COR-L47 (cell line): ENCODE measurements at regions not wholly inside any gene's neighbourhood (a gene's known extent, or its start where the extent isn't known, plus 50 kb on each side); places are given as distances from the start of the nearest gene placed in this dataset.
"Not testable (repeated sequence)": the region's sequence is repeated elsewhere in the genome, so short reads cannot be mapped to it uniquely, and the experiment has no call there.

Source experiments
- DNase-seq: peaks from one replicate; lab custom pipeline; 2025; lab: John Stamatoyannopoulos, UW

- not testable (repeated sequence) for DNase-seq
Measured at GRCh38 chr9:22508354-22508753, 61.7 kb downstream of the DMRTA1 start.

GRCh38 chr9:22508790-22509189 is 62.2 kb downstream of the DMRTA1 start:
- no peak for DNase-seq

GRCh38 chr9:22512495-22512894 is 65.9 kb downstream of the DMRTA1 start:
- DNase-seq, result no peak

GRCh38 chr9:22514871-22515270 is 68.2 kb downstream of the DMRTA1 start:
- DNase-seq, result no peak

GRCh38 chr9:22522206-22522740 is 75.6 kb downstream of the DMRTA1 start:
- DNase-seq, result no peak

GRCh38 chr9:22528485-22528884 is 81.9 kb downstream of the DMRTA1 start:
- peak; percentile 25 for DNase-seq

- DNase-seq, result no peak
Measured at GRCh38 chr9:22529426-22530199, 83.0 kb downstream of the DMRTA1 start.

GRCh38 chr9:22535780-22536179 is 89.2 kb downstream of the DMRTA1 start:
- DNase-seq, result no peak

- no peak for DNase-seq
Measured at GRCh38 chr9:22537721-22538120, 91.1 kb downstream of the DMRTA1 start.

- no peak for DNase-seq
Measured at GRCh38 chr9:22548625-22549024, 102.0 kb downstream of the DMRTA1 start.

- no peak for DNase-seq
Measured at GRCh38 chr9:22574740-22575139, 128.1 kb downstream of the DMRTA1 start.

- no peak for DNase-seq
Measured at GRCh38 chr9:22580788-22581187, 134.2 kb downstream of the DMRTA1 start.

- no peak for DNase-seq
Measured at GRCh38 chr9:22582221-22582620, 135.6 kb downstream of the DMRTA1 start.

GRCh38 chr9:22588918-22589317 is 142.3 kb downstream of the DMRTA1 start:
- DNase-seq, result no peak

GRCh38 chr9:22590336-22591033 is 143.9 kb downstream of the DMRTA1 start:
- DNase-seq, result no peak

- DNase-seq, result no peak
Measured at GRCh38 chr9:22595805-22596204, 149.2 kb downstream of the DMRTA1 start.

- no peak for DNase-seq
Measured at GRCh38 chr9:22617156-22617555, 170.5 kb downstream of the DMRTA1 start.

GRCh38 chr9:22622815-22623214 is 176.2 kb downstream of the DMRTA1 start:
- no peak for DNase-seq

GRCh38 chr9:22623236-22623635 is 176.6 kb downstream of the DMRTA1 start:
- DNase-seq, result no peak

GRCh38 chr9:22625540-22625939 is 178.9 kb downstream of the DMRTA1 start:
- DNase-seq, result no peak

GRCh38 chr9:22643541-22643940 is 196.9 kb downstream of the DMRTA1 start:
- no peak for DNase-seq

GRCh38 chr9:22645893-22646292 is 199.3 kb downstream of the DMRTA1 start:
- no peak for DNase-seq

- no peak for DNase-seq
Measured at GRCh38 chr9:22649384-22649783, 202.8 kb downstream of the DMRTA1 start.
